Neural progenitor cell (in vitro differentiated cells): ENCODE measurements at regions not wholly inside any gene's neighbourhood (a gene's known extent, or its start where the extent isn't known, plus 50 kb on each side); places are given as distances from the start of the nearest gene placed in this dataset.

Experiments
- DNase-seq: peaks from one replicate; pipeline ENCODE4 v3.0.0-alpha.2; 2016; ENCODE audit warnings: low spot score
- H2AFZ ChIP-seq: fragments of 200-600 bp; sonication (generic); replicated peaks from 2 replicates; pipeline ENCODE4 v1.6.1; 2016; ENCODE audit warnings: antibody characterized with exemption
- H3F3A ChIP-seq: fragments of 200-600 bp; sonication (generic); 2 replicates; pipeline ENCODE4 v1.6.1; 2016; ENCODE audit warnings: antibody characterized with exemption, low read depth
- H3K27ac ChIP-seq: fragments of 200-600 bp; sonication (generic); 2 replicates; pipeline ENCODE4 v1.5.1; 2016; ENCODE audit warnings: mild to moderate bottlenecking
- H3K27me3 ChIP-seq: fragments of 200-600 bp; sonication (generic); 2 replicates; pipeline ENCODE4 v1.6.1; 2016; ENCODE audit warnings: mild to moderate bottlenecking, moderate library complexity
- H3K36me3 ChIP-seq: fragments of 200-600 bp; sonication (generic); 2 replicates; pipeline ENCODE4 v1.5.1; 2016
- H3K4me1 ChIP-seq: fragments of 200-600 bp; sonication (generic); 2 replicates; pipeline ENCODE4 v1.6.1; 2016; ENCODE audit warnings: mixed run types
- H3K4me2 ChIP-seq: fragments of 200-600 bp; sonication (generic); 2 replicates; pipeline ENCODE4 v1.6.1; 2016
- H3K4me3 ChIP-seq: fragments of 200-600 bp; sonication (generic); 2 replicates; pipeline ENCODE4 v1.5.1; 2016
- H3K79me2 ChIP-seq: fragments of 200-600 bp; sonication (generic); 2 replicates; pipeline ENCODE4 v1.6.1; 2016; ENCODE audit warnings: low read depth
- H3K9ac ChIP-seq: fragments of 200-600 bp; sonication (generic); 2 replicates; pipeline ENCODE4 v1.6.1; 2016
- H3K9me3 ChIP-seq: fragments of 200-600 bp; sonication (generic); 2 replicates; pipeline ENCODE4 v1.5.1; 2016; ENCODE audit warnings: low read depth
- H4K20me1 ChIP-seq: fragments of 200-600 bp; sonication (generic); 2 replicates; pipeline ENCODE4 v1.6.1; 2016; ENCODE audit warnings: low read depth
- H3K27ac Mint-ChIP-seq: 3 replicates; pipeline ENCODE4 v1.8.0; 2021; ENCODE audit warnings: mixed read lengths
- H3K27me3 Mint-ChIP-seq: 2 replicates; pipeline ENCODE4 v1.8.0; 2022; ENCODE audit warnings: low read depth, mild to moderate bottlenecking, inconsistent platforms, moderate library complexity, mixed read lengths; ENCODE audit not compliant: insufficient read depth
- H3K36me3 Mint-ChIP-seq: 3 replicates; pipeline ENCODE4 v1.8.0; 2021; ENCODE audit warnings: mixed read lengths
- H3K4me1 Mint-ChIP-seq: 3 replicates; pipeline ENCODE4 v1.8.0; 2021; ENCODE audit warnings: mixed read lengths
- H3K4me3 Mint-ChIP-seq: 3 replicates; pipeline ENCODE4 v1.8.0; 2021; ENCODE audit warnings: mild to moderate bottlenecking, moderate library complexity, mixed read lengths
- H3K9me3 Mint-ChIP-seq: 3 replicates; pipeline ENCODE4 v1.8.0; 2020; ENCODE audit warnings: mixed read lengths
- EZH2 ChIP-seq: fragments of 200-600 bp; sonication (generic); IDR thresholded peaks from 2 replicates; pipeline ENCODE4 v1.6.1; 2017; ENCODE audit warnings: antibody characterized with exemption, mild to moderate bottlenecking, moderate library complexity
- EZH2phosphoT487 ChIP-seq: fragments of 200-600 bp; sonication (generic); IDR thresholded peaks from 2 replicates; pipeline ENCODE4 v1.6.1; 2017; ENCODE audit warnings: antibody characterized with exemption
- TF ChIP-seq, protein P1 (sequence below): fragments of 200-600 bp; sonication (generic); IDR thresholded peaks from 2 replicates; pipeline ENCODE4 v1.5.1; 2017; ENCODE audit warnings: antibody characterized with exemption, mild to moderate bottlenecking

DNA sequence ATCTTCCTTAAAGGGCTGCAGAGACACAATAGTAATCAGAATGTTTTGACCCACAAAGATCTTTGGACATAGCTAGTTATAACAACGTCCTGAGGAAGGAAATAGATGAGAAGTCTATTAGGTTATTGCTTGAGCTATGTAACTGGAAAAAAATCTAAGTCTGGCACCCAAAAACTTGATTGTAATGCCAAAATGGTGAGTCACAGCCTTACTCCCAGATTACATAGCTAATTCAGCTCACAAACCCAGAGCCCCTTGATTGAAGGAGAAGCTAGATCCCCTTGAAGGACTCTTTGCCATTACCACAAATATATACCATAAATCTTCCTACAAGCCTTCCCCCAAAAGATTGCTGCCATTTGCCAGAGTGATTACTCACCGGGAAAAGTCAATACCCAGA is 341.8 kb upstream of the KIF2A start:
- no peaks in the 10 kb centered on the region for H3K27me3 ChIP-seq
- H3K4me3 ChIP-seq: no peak overlapping the region
- TF ChIP-seq EZH2phosphoT487: no peak
- TF ChIP-seq EZH2: no peak
- TF ChIP-seq, protein P1, sequence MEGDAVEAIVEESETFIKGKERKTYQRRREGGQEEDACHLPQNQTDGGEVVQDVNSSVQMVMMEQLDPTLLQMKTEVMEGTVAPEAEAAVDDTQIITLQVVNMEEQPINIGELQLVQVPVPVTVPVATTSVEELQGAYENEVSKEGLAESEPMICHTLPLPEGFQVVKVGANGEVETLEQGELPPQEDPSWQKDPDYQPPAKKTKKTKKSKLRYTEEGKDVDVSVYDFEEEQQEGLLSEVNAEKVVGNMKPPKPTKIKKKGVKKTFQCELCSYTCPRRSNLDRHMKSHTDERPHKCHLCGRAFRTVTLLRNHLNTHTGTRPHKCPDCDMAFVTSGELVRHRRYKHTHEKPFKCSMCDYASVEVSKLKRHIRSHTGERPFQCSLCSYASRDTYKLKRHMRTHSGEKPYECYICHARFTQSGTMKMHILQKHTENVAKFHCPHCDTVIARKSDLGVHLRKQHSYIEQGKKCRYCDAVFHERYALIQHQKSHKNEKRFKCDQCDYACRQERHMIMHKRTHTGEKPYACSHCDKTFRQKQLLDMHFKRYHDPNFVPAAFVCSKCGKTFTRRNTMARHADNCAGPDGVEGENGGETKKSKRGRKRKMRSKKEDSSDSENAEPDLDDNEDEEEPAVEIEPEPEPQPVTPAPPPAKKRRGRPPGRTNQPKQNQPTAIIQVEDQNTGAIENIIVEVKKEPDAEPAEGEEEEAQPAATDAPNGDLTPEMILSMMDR: no peak
- no peak overlapping the region for H3K4me2 ChIP-seq
- H3K4me1 Mint-ChIP-seq: no peaks in the 10 kb centered on the region
- H3K27ac Mint-ChIP-seq: no peak overlapping the region
- H2AFZ ChIP-seq: no peak overlapping the region
- no peaks in the 10 kb centered on the region for H3K36me3 Mint-ChIP-seq
- no peak for DNase-seq
- no peak overlapping the region for H3K4me3 Mint-ChIP-seq
- H4K20me1 ChIP-seq: no peaks in the 10 kb centered on the region
- no peak overlapping the region for H3K27ac ChIP-seq
- H3K36me3 ChIP-seq: no peaks in the 10 kb centered on the region
- peaks cover 5% of the 10 kb centered on the region for H3K27me3 Mint-ChIP-seq
- H3K4me1 ChIP-seq: no peaks in the 10 kb centered on the region
- H3F3A ChIP-seq: no peaks in the 10 kb centered on the region
- H3K9ac ChIP-seq: no peak overlapping the region
- no peaks in the 10 kb centered on the region for H3K79me2 ChIP-seq
- no peaks in the 10 kb centered on the region for H3K9me3 Mint-ChIP-seq
- H3K9me3 ChIP-seq: no peaks in the 10 kb centered on the region

DNA sequence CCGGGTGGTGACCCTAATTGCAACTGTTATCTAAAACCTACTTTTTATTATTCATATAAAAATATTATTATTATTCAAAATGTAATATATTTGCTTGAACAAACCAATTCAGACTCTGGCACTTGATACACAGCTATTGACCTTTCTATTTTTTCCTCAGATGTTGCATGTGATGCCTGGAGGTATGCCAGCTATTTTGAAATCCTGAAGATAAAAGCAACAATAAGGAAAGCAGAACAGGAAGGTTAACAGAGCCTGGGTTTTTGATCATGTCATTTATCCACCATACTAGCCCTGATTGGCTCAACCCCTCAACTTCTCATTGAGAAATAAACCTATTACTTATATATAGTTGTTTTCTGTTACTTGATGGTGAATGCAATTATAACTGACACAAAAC is 340.9 kb upstream of the KIF2A start:
- Histone ChIP-seq H3K4me2 (no peak overlapping the region), H3K36me3 (no peaks in the 10 kb centered on the region), H2AFZ (no peak overlapping the region), H3K79me2 (no peaks in the 10 kb centered on the region), H3K4me1 (no peaks in the 10 kb centered on the region), H3K9me3 (no peaks in the 10 kb centered on the region), H3K4me3 (no peak overlapping the region), H3F3A (no peaks in the 10 kb centered on the region), H4K20me1 (no peaks in the 10 kb centered on the region), H3K27me3 (no peaks in the 10 kb centered on the region), H3K27ac (no peak overlapping the region), H3K9ac (no peak overlapping the region)
- H3K9me3 Mint-ChIP-seq: no peaks in the 10 kb centered on the region
- no peak for TF ChIP-seq EZH2phosphoT487
- TF ChIP-seq, protein P1: no peak
- no peak for TF ChIP-seq EZH2
- H3K27ac Mint-ChIP-seq: no peak overlapping the region
- H3K4me3 Mint-ChIP-seq: no peak overlapping the region
- DNase-seq: no peak
- no peaks in the 10 kb centered on the region for H3K4me1 Mint-ChIP-seq
- no peaks in the 10 kb centered on the region for H3K36me3 Mint-ChIP-seq
- H3K27me3 Mint-ChIP-seq: peaks cover 3% of the 10 kb centered on the region

DNA sequence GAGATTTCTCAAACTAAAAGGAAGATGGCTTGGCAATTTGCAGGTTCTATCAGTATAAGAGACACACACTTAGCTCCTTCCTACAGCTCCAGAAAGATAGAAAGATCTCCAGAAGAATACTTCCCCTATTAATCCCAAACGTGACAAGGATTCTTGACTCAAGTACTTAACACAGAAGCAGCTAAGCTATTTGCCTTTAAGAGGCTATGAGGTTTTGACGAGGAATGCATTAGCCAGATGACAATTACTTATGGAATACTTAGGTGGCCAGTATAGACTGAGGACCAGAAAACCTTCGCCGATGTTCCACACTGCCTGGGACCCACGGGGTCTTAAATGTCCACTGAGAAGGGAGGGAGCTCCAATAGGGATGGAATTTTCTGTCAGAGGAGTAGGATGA is 340.5 kb upstream of the KIF2A start:
- no peaks in the 10 kb centered on the region for H3K9me3 ChIP-seq
- H3F3A ChIP-seq: no peaks in the 10 kb centered on the region
- no peak overlapping the region for H3K4me3 ChIP-seq
- no peak for TF ChIP-seq EZH2
- TF ChIP-seq, protein P1: no peak
- no peak for TF ChIP-seq EZH2phosphoT487
- peaks cover 3% of the 10 kb centered on the region for H3K27me3 Mint-ChIP-seq
- H3K9ac ChIP-seq: no peak overlapping the region
- H3K4me2 ChIP-seq: no peak overlapping the region
- no peak overlapping the region for H3K27ac ChIP-seq
- H2AFZ ChIP-seq: no peak overlapping the region
- no peaks in the 10 kb centered on the region for H3K79me2 ChIP-seq
- H3K27me3 ChIP-seq: no peaks in the 10 kb centered on the region
- DNase-seq: no peak
- no peaks in the 10 kb centered on the region for H4K20me1 ChIP-seq
- no peak overlapping the region for H3K4me3 Mint-ChIP-seq
- no peaks in the 10 kb centered on the region for H3K4me1 Mint-ChIP-seq
- no peaks in the 10 kb centered on the region for H3K9me3 Mint-ChIP-seq
- no peak overlapping the region for H3K27ac Mint-ChIP-seq
- no peaks in the 10 kb centered on the region for H3K36me3 Mint-ChIP-seq
- no peaks in the 10 kb centered on the region for H3K4me1 ChIP-seq
- H3K36me3 ChIP-seq: no peaks in the 10 kb centered on the region
